LoVo (cell line): ENCODE measurements at regions not wholly inside any gene's neighbourhood (a gene's known extent, or its start where the extent isn't known, plus 50 kb on each side); places are given as distances from the start of the nearest gene placed in this dataset.
"Not testable (repeated sequence)": the region's sequence is repeated elsewhere in the genome, so short reads cannot be mapped to it uniquely, and the experiment has no call there.

Experiments
- DNase-seq: peaks from one replicate; pipeline ENCODE4 v3.0.0-alpha.2; 2016; ENCODE audit warnings: low spot score

DNA sequence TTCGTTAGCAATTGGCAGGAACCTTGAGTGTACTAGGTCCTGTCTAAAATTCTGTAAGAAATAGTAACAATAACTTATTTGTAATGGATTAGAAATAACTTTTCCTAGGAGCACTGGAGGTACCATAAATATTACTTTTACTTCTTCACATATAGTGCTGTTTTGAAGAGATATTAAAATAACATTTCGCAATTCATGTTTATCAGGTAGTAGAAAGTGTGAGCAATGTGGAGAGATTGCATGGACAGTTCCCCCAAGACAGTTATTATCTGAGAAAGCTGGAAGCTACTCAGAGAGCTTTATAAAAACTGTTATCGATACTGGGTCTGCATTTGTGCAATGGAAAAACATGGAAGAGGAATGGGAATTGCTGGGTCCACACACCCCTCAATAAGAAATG, 128.5 kb upstream of the KIF26B start:
- DNase-seq, result no peak

- DNase-seq, result no peak
These were observed 129.3 kb upstream of the KIF26B start for GRCh38 chr1:245025525-245025924.

GRCh38 chr1:245023222-245023621, 131.6 kb upstream of the KIF26B start:
- DNase-seq, result no peak

GRCh38 chr1:245019910-245020486, 134.8 kb upstream of the KIF26B start:
- no peak for DNase-seq

- DNase-seq, result no peak
These were observed 138.1 kb upstream of the KIF26B start for GRCh38 chr1:245016700-245017099.

DNA sequence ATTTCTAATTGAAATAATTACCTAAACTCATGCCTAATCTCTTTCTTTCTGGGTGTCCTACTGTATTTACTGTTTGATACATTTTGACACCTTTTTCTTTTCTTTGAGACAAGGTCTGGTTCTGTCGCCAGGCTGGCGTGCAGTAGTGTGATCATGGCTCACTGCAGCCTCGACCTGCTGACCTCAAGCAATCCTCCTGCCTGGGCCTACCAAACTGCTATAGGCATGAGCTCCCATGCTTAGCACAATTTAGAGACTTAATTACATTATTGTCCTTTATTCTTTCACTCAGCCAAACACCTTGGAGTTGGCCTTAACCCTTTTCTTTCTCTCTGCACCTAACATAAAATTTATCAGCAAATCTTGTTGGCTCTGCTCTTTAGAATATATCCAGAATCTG, 139.8 kb upstream of the KIF26B start:
- no peak for DNase-seq

DNA sequence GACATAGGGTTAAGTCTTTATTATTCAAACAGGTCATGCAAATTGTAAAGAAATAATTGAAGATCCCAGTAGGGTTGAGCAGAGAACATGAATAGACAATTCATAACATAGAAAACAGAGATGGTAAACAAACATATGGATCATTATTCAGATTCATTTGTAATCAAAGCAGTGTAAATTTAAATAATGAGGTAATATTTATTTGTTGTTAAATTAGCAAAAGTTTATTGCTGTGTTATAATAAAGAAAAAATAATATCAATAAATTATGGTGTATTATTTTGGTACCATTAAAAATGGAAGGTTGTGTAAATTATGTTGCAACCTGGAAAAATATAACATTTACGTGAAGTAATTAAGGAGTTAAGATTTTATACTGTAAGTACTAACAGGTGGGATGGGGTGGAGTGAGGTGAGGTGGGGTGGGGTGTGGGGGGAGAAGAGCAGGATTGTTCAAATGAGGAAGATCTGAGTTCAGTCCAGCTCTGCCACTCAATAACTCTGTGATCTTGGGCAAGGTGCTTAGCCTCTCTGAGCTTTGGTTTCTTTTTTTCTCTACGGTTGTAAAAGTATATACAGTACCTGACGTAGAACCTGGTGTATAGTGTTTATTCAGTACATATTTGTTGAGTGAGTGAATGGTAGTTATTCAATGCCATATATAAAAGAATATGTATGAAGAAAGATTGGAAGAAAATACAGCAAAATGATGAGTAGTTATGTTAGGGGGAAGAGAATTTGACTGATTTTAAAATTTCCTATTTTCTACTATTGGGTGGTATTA, 140.3 kb upstream of the KIF26B start:
- no peak for DNase-seq

DNA sequence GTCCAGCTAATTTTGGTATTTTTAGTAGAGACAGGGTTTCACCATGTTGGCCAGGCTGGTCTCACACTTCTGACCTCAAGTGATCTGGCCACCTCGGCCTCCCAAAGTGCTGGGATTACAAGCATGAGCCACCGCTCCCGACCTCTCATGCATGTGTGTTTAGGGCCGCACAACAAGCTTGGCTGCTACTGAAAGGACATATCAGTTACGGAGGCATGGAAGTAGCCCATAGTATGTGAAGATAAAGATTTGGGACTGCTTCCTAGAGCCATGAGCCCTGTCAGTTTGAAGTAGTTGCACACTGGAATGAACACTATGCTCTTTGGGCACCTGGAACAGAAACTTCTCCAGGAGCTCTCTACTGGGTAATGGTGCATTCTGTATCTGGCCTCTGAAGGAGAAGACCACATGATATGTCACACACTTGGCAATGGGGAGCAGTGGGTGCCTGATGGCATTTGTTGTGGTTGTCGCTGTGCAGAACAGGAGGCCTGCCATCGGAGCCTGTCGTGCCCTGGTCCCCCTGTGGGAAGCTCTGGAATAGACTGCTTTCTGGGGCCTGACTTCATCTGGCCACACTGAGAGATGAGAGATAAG, 144.7 kb upstream of the KIF26B start:
- DNase-seq, result no peak

DNA sequence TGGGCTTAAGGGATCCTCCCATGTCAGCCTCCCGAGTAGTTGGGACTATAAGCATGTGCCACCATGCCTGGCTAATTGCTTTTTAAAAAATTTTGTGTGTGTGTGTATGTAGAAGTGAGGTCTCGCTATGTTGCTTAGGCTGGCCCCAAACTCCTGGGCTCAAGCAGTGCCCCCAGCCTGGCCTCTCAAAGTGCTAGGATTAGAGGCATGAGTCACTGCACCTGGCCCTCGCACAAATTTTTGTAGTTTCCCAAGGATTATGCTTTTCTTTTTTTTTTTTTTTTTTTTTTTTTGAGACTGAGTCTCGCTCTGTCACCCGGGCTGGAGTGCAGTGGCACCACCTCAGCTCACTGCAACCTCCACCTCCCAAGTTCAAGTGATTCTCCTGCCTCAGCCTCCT, 144.4 kb upstream of the HNRNPU start:
- DNase-seq, result no peak

DNA sequence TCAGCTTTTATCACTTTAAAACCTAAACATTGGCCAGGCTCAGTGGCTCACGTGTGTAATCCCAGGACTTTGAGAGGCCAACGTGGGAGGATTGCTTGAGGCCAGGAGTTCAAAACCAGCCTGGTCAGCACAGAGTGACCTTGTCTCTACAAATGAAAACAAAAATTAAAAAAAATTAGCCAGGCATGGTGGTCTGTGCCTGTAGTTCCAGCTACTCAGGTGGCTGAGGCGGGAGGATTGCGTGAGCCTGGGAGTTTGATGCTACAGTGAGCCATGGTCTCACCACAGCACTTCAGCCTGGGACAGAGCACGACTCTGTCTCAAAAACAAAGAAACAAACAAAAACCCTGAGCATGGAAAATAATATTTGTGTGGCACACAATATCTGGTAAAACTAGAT, 143.5 kb upstream of the HNRNPU start:
- no peak for DNase-seq

DNA sequence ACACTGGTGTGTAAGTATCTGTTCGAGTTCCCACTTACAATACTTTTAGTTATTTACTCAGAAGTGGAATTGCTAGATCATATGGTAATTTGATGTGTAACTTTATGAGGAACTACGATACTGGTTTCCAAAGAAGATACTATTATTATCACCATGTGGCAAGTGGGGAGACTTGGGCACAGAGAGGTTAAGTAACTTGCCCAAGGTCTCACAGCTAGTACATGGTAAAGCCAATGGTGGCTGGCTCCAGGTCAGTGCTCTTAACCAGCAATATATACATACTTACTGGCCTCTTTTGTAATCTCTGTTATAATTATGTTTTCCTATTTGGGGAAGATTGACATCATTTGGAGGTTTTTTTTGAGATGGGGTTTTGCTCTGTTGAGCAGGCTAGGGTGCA, 138.9 kb upstream of the HNRNPU start:
- DNase-seq, result no peak

DNA sequence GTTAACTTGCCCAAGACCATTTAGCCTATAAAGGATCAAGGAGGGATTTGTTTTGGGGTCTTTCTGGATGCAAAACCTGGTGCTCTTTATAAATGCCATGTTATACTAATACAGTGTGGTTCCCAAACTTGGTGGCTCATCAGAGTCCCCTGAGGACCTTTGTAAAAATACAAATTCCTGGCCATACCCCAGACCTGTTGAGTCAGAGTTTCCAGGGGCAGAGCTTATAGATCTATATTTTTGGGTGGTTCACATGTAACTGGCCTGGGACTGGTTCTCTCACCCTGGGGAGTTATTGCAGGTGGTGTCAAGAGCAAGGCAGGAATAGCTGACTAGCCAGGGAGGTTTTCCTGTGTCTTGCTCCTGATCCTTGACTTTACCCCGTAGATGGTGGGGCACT, 136.9 kb upstream of the HNRNPU start:
- DNase-seq, result no peak

DNA sequence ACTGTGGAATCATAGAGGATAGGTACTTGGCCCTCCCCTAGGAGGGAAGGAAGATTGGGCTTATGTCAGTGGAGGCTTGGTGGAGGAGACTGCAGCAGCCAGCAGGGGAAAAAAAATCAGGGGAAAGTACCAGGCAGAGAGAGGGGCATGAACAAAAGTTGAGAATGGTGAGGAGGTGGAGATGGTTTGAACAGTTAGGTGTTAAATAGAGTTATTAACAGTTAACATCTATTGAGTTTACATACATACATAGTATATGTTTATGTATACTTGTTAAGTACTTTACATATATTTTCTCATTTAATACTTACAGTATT, 136.5 kb upstream of the HNRNPU start:
- no peak for DNase-seq

GRCh38 chr1:244999644-245000043, 135.3 kb upstream of the HNRNPU start:
- not testable (repeated sequence) for DNase-seq

DNA sequence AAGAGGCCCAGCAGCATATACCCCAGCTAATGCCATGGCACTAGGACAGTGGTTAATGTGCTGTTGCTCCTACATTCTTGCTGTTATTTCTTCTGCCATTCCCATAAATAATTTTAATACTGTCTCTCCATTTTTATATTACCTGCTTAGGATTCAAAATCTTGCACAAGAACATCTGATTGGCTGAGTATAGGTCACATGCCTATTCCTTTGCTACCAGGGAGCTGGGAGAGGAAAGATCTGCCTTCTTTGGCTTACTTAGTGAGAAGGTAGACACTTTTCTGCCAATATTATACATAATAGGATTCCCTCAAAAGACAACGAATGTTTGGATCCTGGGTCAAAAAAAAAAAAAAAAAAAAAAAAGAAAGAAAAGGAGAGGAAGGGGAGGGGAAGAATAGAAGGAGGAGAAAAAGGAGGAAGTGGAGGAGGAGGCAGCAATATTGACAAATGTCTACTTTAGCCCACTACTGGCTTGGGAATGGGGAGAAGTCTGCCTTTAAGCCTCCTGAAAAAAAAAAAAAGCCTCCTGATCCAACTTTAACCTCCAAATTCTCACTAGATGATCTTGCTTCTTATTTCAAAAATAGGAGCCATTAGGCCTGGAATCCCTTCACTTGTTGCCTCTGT, 134.5 kb upstream of the HNRNPU start:
- DNase-seq, result no peak

DNA sequence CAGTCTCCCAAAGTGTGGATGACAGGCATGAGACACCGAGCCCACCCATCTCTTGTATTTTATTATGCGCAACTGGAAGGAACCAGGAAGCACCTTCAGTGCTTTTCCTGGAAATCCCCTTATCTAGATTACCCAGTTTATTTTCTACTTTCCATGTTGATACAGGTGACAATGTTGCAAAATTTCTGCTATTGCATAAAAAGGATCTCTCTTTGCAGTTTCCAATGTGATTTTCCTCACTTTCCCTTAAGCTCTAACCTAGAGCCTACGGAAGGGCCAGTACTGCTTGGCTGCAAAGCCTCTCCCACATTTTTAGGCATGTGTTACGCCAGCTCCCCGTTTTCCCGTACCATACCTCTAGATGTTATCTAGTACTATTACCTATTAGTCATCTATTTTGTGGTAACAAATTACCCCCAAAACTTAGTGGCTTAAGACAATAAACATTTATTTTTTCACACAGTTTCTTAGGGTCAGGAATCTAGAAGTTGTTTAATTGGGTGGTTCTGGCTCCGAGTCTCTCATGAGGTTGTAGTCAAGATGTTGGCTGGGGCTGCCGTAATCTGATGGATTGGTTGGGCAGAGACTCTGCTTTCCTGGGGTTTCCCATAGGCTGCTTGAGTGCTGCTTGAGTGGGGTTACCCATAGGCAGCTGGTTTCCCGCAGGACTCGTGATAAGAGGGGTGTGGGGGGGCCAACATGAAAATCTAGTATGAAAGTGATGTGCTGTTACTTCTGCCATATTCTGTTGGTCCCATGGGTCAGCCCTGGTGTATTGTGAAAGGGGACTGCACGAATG, 131.5 kb upstream of the HNRNPU start:
- no peak for DNase-seq

- no peak for DNase-seq
These were observed 128.5 kb upstream of the HNRNPU start for GRCh38 chr1:244992833-244993232.

DNA sequence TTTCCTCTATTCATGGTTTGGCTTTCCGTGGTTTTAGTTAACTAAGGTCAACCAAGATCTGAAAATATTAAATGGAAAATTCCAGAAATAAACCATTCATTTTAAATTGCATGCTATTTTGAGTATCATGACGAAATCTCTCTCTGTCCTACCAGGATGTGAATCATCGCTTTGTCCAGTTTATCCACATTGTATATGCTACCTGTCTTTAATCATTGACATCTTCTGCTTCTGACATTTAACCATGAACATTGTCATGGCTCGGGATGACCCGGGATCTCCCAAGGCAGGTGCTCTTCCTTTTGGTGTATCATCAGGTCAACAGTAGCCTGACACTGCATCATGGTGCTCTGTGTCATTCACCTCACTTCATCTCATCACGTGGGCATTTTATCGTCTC, 125.5 kb upstream of the HNRNPU start:
- DNase-seq, result no peak

DNA sequence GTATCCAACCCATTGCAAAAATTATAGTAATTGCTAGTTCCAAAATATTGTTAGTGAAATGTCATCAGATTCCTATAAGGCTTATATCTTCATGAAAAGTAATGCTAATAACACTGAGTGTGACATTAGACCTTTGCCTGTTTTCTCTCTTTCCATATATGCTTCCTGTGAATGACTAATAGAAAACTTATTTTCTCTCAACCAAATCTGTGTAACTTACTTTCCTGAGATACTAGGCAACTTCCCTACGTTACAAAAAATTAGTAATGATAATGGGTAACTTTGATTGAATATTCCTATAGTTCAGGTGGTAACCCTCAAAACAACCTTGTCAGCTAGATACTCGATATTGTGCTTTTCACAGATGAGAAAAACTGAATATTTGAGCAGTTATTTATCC, 124.2 kb upstream of the HNRNPU start:
- no peak for DNase-seq

- DNase-seq, result no peak
These were observed 116.3 kb upstream of the HNRNPU start for GRCh38 chr1:244980605-244981004.

- no peak for DNase-seq
These were observed 110.2 kb upstream of the HNRNPU start for GRCh38 chr1:244974550-244974949.

DNA sequence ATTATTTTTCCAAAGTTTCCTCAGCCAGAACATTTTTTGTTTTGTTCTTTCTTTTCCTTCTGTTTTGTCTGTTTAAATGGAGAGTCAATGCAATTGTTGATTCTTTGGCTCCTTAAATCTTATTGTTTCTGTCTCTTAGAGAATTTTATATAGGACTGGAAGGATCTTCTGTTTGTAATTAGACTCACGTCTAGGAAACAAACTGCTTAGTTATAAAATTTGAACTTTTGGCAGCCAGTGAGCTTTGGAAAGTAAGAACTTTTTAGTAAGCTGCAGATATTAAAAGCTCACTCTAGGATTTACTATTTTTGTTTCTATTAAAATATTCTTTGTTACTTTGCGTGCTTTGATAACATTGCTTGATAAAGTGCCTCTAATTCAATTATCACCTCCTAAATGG, 109.8 kb upstream of the HNRNPU start:
- DNase-seq, result no peak
